Sigmoid colon (tissue), 6 donors: ENCODE measurements at regions not wholly inside any gene's neighbourhood (a gene's known extent, or its start where the extent isn't known, plus 50 kb on each side); places are given as distances from the start of the nearest gene placed in this dataset.
"Not testable (repeated sequence)": the region's sequence is repeated elsewhere in the genome, so short reads cannot be mapped to it uniquely, and the experiment has no call there.

Experiments used
- DNase-seq: peaks from one replicate; pipeline ENCODE4 v3.0.0-alpha.2; 2019
- H3K27ac ChIP-seq, 4 donors: fragments of 200-600 bp; sonication (generic); one replicate each; pipeline ENCODE4 v1.5.1; 2016 to 2019; ENCODE audit warnings: mild to moderate bottlenecking in 1 of 4
- H3K27me3 ChIP-seq, 3 donors: fragments of 200-600 bp; sonication (generic); one replicate each; pipeline ENCODE4 v1.5.1; 2019; ENCODE audit warnings: mild to moderate bottlenecking in 1 of 3
- H3K36me3 ChIP-seq, 4 donors: fragments of 200-600 bp; sonication (generic); one replicate each; pipeline ENCODE4 v1.5.1; 2016 to 2019
- H3K4me1 ChIP-seq, 4 donors: fragments of 200-600 bp; sonication (generic); one replicate each; pipeline ENCODE4 v1.5.1; 2017 to 2019
- H3K4me3 ChIP-seq, 4 donors: fragments of 200-600 bp; sonication (generic); one replicate each; pipeline ENCODE4 v1.5.1; 2017 to 2019; ENCODE audit warnings: mild to moderate bottlenecking in 2 of 4, moderate library complexity in 1 of 4
- H3K9me3 ChIP-seq, 4 donors: fragments of 200-600 bp in 3 of 4; sonication (generic) in 3 of 4; one replicate each; pipeline versions ENCODE4 v1.5.1 to v1.6.1; 2013 to 2019
- EP300 ChIP-seq, 4 donors: sonication (generic); formaldehyde crosslinking; IDR thresholded peaks; one replicate each; pipeline ENCODE4 v1.6.1; 2017; ENCODE audit warnings: antibody characterized with exemption in 4 of 4
- POLR2A ChIP-seq, 2 donors: fragments of 450-650 bp; IDR thresholded peaks; one replicate each; pipeline ENCODE4 v1.6.1; 2016; ENCODE audit warnings: antibody characterized with exemption in 2 of 2, mild to moderate bottlenecking in 2 of 2, moderate library complexity in 2 of 2
- POLR2AphosphoS5 ChIP-seq, 4 donors: sonication (generic); formaldehyde crosslinking; IDR thresholded peaks; one replicate each; pipeline ENCODE4 v1.6.1; 2017; ENCODE audit warnings: antibody characterized with exemption in 4 of 4
- WGBS, 2 donors: extraction: QIAGEN DNeasy Blood & Tissue Kit; methylation state at CpG; one replicate each; pipeline ENCODE4 v1.1.7; 2013; 5-methylcytosine and 5-hydroxymethylcytosine counted together
- intact Hi-C: fragments of 100-400 bp; cut with DNase I; formaldehyde crosslinking; loops from one replicate; pipeline ENCODE4 v1.15.1; 2023
- TF ChIP-seq, protein P1 (sequence below), 4 experiments: fragments of 450-650 bp in 3 of 4; fragments of 200-600 bp in 1 of 4; IDR thresholded peaks; one replicate each; pipeline ENCODE4 v1.5.1; 2016 to 2019; ENCODE audit warnings: antibody characterized with exemption in 4 of 4, mild to moderate bottlenecking in 3 of 4, moderate library complexity in 2 of 4
- donor health status: healthy with polysubstance abuse.
- donor health status: healthy.

GRCh38 chr3:74001436-74001835 is 376.7 kb upstream of the PDZRN3 start:
- H3K9me3 ChIP-seq, result no peaks in the 10 kb centered on the region
- DNase-seq, result no peak
- intact Hi-C loops, result no loop called here
- no peak overlapping the region for H3K27ac ChIP-seq
- 76 to 84% methylated on average over 2 of the region's 2 CpGs for WGBS, 2 donors
- H3K36me3 ChIP-seq, result no peaks in the 10 kb centered on the region
- H3K27me3 ChIP-seq, result no peaks in the 10 kb centered on the region
- no peak overlapping the region for H3K4me3 ChIP-seq
- H3K4me1 ChIP-seq, result no peaks in the 10 kb centered on the region
- TF ChIP-seq POLR2A (IDR thresholded peaks at IDR 0.05) (no peak), EP300 (IDR thresholded peaks at IDR 0.05) (no peak), POLR2AphosphoS5 (IDR thresholded peaks at IDR 0.05) (no peak)
- TF ChIP-seq, protein P1, sequence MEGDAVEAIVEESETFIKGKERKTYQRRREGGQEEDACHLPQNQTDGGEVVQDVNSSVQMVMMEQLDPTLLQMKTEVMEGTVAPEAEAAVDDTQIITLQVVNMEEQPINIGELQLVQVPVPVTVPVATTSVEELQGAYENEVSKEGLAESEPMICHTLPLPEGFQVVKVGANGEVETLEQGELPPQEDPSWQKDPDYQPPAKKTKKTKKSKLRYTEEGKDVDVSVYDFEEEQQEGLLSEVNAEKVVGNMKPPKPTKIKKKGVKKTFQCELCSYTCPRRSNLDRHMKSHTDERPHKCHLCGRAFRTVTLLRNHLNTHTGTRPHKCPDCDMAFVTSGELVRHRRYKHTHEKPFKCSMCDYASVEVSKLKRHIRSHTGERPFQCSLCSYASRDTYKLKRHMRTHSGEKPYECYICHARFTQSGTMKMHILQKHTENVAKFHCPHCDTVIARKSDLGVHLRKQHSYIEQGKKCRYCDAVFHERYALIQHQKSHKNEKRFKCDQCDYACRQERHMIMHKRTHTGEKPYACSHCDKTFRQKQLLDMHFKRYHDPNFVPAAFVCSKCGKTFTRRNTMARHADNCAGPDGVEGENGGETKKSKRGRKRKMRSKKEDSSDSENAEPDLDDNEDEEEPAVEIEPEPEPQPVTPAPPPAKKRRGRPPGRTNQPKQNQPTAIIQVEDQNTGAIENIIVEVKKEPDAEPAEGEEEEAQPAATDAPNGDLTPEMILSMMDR (IDR thresholded peaks at IDR 0.05), result no peak

DNA sequence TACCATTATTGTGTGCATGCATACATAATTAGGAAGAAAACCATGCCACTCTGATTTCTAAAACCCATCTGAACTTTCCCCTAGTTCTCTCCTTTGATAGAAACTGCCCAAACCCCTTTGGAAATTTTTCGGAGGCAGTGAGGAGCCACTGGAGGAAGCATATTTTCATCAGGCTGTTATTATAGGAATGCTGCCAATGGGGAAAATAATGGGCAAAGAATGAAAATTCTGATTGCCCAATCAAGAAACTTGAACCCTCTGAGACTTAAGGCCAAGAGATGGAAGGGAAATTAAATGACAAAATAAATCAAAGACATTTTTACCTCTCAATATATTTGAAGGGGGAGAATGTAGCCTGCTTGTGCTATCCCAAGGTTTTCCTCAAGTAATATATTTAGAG is 376.0 kb upstream of the PDZRN3 start:
- WGBS, 2 donors, result 80 to 83% methylated on average over 1 of the region's 1 CpG
- intact Hi-C loops, result no loop called here
- TF ChIP-seq, protein P1 (IDR thresholded peaks at IDR 0.05), result no peak
- TF ChIP-seq POLR2AphosphoS5 (IDR thresholded peaks at IDR 0.05), result no peak
- TF ChIP-seq EP300 (IDR thresholded peaks at IDR 0.05), result no peak
- no peak for TF ChIP-seq POLR2A (IDR thresholded peaks at IDR 0.05)
- Histone ChIP-seq H3K27ac (no peak overlapping the region), H3K4me3 (no peak overlapping the region), H3K4me1 (no peaks in the 10 kb centered on the region), H3K27me3 (no peaks in the 10 kb centered on the region), H3K9me3 (no peaks in the 10 kb centered on the region), H3K36me3 (no peaks in the 10 kb centered on the region)
- no peak for DNase-seq

DNA sequence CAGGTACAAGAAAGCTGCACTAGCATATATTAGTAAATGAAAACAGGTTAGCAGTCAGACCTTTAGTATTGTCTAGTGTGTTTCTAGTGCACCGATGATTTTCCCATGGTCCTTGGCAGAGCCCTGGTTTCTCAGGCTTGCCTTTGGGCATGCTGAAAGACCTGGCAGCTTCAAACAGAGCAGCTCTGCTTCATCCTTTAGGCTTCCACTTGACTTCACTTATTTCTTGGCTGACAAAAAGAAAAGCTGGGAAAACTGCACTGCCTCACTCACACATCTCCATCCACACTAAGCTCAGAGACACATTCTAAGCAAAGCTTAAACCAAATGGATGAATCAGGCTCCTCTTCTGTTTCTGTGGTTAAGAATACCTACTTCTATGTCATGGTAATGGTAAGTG is 374.8 kb upstream of the PDZRN3 start:
- 94 to 97% methylated on average over 1 of the region's 1 CpG for WGBS, 2 donors
- H3K27ac ChIP-seq, result no peak overlapping the region

GRCh38 chr3:73990691-73991090 is 365.9 kb upstream of the PDZRN3 start:
- H3K27ac ChIP-seq, H3K9me3 ChIP-seq, H3K36me3 ChIP-seq, H3K4me3 ChIP-seq, H3K4me1 ChIP-seq, intact Hi-C loops, H3K27me3 ChIP-seq, DNase-seq: not testable (repeated sequence)
- 97% methylated on average over 19 of the region's 19 CpGs for WGBS, 2 donors

More for the DNA sequence above, 374.8 kb upstream of the PDZRN3 start:
- TF ChIP-seq POLR2A (IDR thresholded peaks at IDR 0.05) (no peak), EP300 (IDR thresholded peaks at IDR 0.05) (no peak), POLR2AphosphoS5 (IDR thresholded peaks at IDR 0.05) (no peak)
- TF ChIP-seq, protein P1 (IDR thresholded peaks at IDR 0.05), result no peak
- intact Hi-C loops, result no loop called here
- no peaks in the 10 kb centered on the region for H3K27me3 ChIP-seq
- no peak for DNase-seq
- H3K36me3 ChIP-seq, result no peaks in the 10 kb centered on the region
- H3K4me3 ChIP-seq, result no peak overlapping the region
- no peaks in the 10 kb centered on the region for H3K4me1 ChIP-seq
- no peaks in the 10 kb centered on the region for H3K9me3 ChIP-seq

- DNase-seq, result no peak
- 50 to 68% methylated on average over 4 of the region's 4 CpGs for WGBS, 2 donors
- Histone ChIP-seq H3K36me3 (no peaks in the 10 kb centered on the region), H3K4me3 (no peak overlapping the region), H3K9me3 (no peaks in the 10 kb centered on the region), H3K27me3 (no peaks in the 10 kb centered on the region), H3K4me1 (no peaks in the 10 kb centered on the region), H3K27ac (no peak overlapping the region)
- TF ChIP-seq POLR2AphosphoS5 (IDR thresholded peaks at IDR 0.05) (no peak), EP300 (IDR thresholded peaks at IDR 0.05) (no peak), POLR2A (IDR thresholded peaks at IDR 0.05) (no peak)
- TF ChIP-seq, protein P1 (IDR thresholded peaks at IDR 0.05), result no peak
- intact Hi-C loops, result no loop called here
Measured at GRCh38 chr3:73966733-73967132, 342.0 kb upstream of the PDZRN3 start.
